GM12878 (cell line): ENCODE measurements at regions not wholly inside any gene's neighbourhood (a gene's known extent, or its start where the extent isn't known, plus 50 kb on each side); places are given as distances from the start of the nearest gene placed in this dataset.

Source experiments
- ATAC-seq: fragments of 200-7000 bp; cut with Tn5 transposase; 3 replicates; pipeline ENCODE4 v1.9.1; 2020; ENCODE audit warnings: mild to moderate bottlenecking, moderate library complexity
- BruUV-seq: library from RNA; stranded (reverse); fragments of 400-500 nt; replicated peaks from 2 replicates; lab custom pipeline; 2021; lab: Mats Ljungman, UMichigan
- CTCF ChIA-PET: fragments of 300-600 bp; sonication (Branson Sonifier 250); formaldehyde crosslinking; extraction: SDS; loops from one replicate; lab custom pipeline; 2021; ENCODE audit warnings: inconsistent platforms; lab: Yijun Ruan, JAX
- POLR2A ChIA-PET: fragments of 350-600 bp; formaldehyde crosslinking; extraction: SDS; loops from one replicate; lab custom pipeline; 2021; ENCODE audit warnings: inconsistent platforms; lab: Charles Lee
- RAD21 ChIA-PET: fragments of 300-600 bp; sonication (Branson Sonifier 250); formaldehyde crosslinking; loops from one replicate; lab custom pipeline; 2023; ENCODE audit warnings: antibody characterized with exemption; ENCODE audit not compliant: unreplicated experiment; lab: Charles Lee
- SMC1A ChIA-PET: fragments of 300-600 bp; sonication (Branson Sonifier 250); formaldehyde crosslinking; loops from one replicate; lab custom pipeline; 2023; ENCODE audit not compliant: unreplicated experiment, uncharacterized antibody; lab: Charles Lee
- DNase-seq: peaks from one replicate; pipeline ENCODE4 v3.0.0-alpha.2; 2011; ENCODE audit warnings: low read depth, low spot score
- FAIRE-seq: peaks from 3 replicates; lab custom pipeline; 2011; peaks lifted over from hg19 to GRCh38; lab: Jason Lieb, UNC
- H2AFZ ChIP-seq: 2 replicates; pipeline ENCODE4 v1.6.0; 2011; ENCODE audit warnings: low read depth, low read length, control low read depth; ENCODE audit not compliant: control insufficient read depth
- H3K27ac ChIP-seq: 2 replicates; pipeline ENCODE4 v1.5.1; 2011; ENCODE audit warnings: control low read depth; ENCODE audit not compliant: control insufficient read depth, insufficient read depth
- H3K27me3 ChIP-seq, 2 experiments: replicated peaks in 1 of 2; 2 replicates each; pipeline versions ENCODE4 v1.6.0 to v1.6.1; 2011; ENCODE audit warnings: low read length in 1 of 2; ENCODE audit not compliant: control insufficient read depth in 2 of 2, insufficient read depth in 2 of 2
- H3K36me3 ChIP-seq, 2 experiments: 2 replicates each; pipeline ENCODE4 v1.5.1; 2011; ENCODE audit warnings: low read length in 1 of 2; ENCODE audit not compliant: control insufficient read depth in 2 of 2, insufficient read depth in 2 of 2
- H3K4me1 ChIP-seq: 2 replicates; pipeline ENCODE4 v1.6.1; 2011; ENCODE audit warnings: mild to moderate bottlenecking, low read length, moderate library complexity, mixed read lengths; ENCODE audit not compliant: control insufficient read depth, insufficient read depth
- H3K4me2 ChIP-seq: 2 replicates; pipeline ENCODE4 v1.6.0; 2011; ENCODE audit warnings: control low read depth; ENCODE audit not compliant: control insufficient read depth, insufficient read depth
- H3K4me3 ChIP-seq: fragments of 200-600 bp; sonication (generic); 2 replicates; pipeline ENCODE4 v1.5.1; 2016
- H3K79me2 ChIP-seq: 2 replicates; pipeline ENCODE4 v1.6.0; 2011; ENCODE audit warnings: low read length; ENCODE audit not compliant: control insufficient read depth, insufficient read depth
- H3K9ac ChIP-seq: 2 replicates; pipeline ENCODE4 v1.8.0; 2011; ENCODE audit warnings: low read length, control low read depth, mixed read lengths; ENCODE audit not compliant: control insufficient read depth, insufficient read depth
- H3K9me3 ChIP-seq: replicated peaks from 3 replicates; pipeline ENCODE4 v1.5.1; 2011; ENCODE audit warnings: mild to moderate bottlenecking, low read length; ENCODE audit not compliant: control insufficient read depth, insufficient read depth
- H4K20me1 ChIP-seq: 2 replicates; pipeline ENCODE4 v1.6.0; 2011; ENCODE audit not compliant: control insufficient read depth, insufficient read depth
- GABPA ChIP-seq: IDR thresholded peaks from 2 replicates; pipeline ENCODE4 v1.6.1; 2014; ENCODE audit warnings: antibody characterized with exemption, low read depth, mild to moderate bottlenecking, inconsistent platforms
- MAX ChIP-seq: IDR thresholded peaks from 2 replicates; pipeline ENCODE4 v1.6.1; 2012; ENCODE audit warnings: low read depth, low read length, improper control_type of control experiment
- MEF2B ChIP-seq: fragments of 450-650 bp; IDR thresholded peaks from 2 replicates; pipeline ENCODE4 v1.6.1; 2018; ENCODE audit warnings: mild to moderate bottlenecking, moderate library complexity; ENCODE audit not compliant: partially characterized antibody, poor library complexity, severe bottlenecking
- NKRF ChIP-seq: fragments of 450-650 bp; conservative IDR thresholded peaks from 2 replicates; pipeline ENCODE4 v1.6.1; 2017; ENCODE audit warnings: mild to moderate bottlenecking, moderate library complexity
- STAT3 ChIP-seq: IDR thresholded peaks from 2 replicates; pipeline ENCODE4 v1.6.1; 2011; ENCODE audit warnings: low read depth, low read length, improper control_type of control experiment
- TCF12 ChIP-seq: IDR thresholded peaks from 2 replicates; pipeline ENCODE4 v1.6.1; 2011; ENCODE audit warnings: low read depth, mild to moderate bottlenecking, low read length
- ZBED1 ChIP-seq: IDR thresholded peaks from 2 replicates; pipeline ENCODE4 v1.6.1; 2016; ENCODE audit warnings: borderline replicate concordance
- WGBS: methylation state at CpG from one replicate; pipeline ENCODE4 v1.1.6; 2016; ENCODE audit warnings: low lambda C conversion rate; ENCODE audit not compliant: insufficient replicate concordance, insufficient coverage; ENCODE audit errors: missing lambda C conversion rate; 5-methylcytosine and 5-hydroxymethylcytosine counted together
- in situ Hi-C: fragments of 300-500 bp; cut with MboI; formaldehyde crosslinking; loops from 9 replicates; pipeline ENCODE4 v1.14.3; 2018; ENCODE audit warnings: mixed read lengths
- intact Hi-C: fragments of 100-400 bp; cut with micrococcal nuclease; formaldehyde crosslinking; loops from one replicate; pipeline ENCODE4 v1.14.2; 2022; ENCODE audit not compliant: unreplicated experiment

GRCh38 chr1:118484893-118485292 lies 299.9 kb upstream of the SPAG17 start:
- ChIA-PET RAD21 (no interaction called here), POLR2A (no interaction called here), CTCF (no interaction called here)
- DNase-seq (no peak), FAIRE-seq (no peak)
- H3K27me3 ChIP-seq: no peaks in the 10 kb centered on the region
- no peaks in the 10 kb centered on the region for H3K79me2 ChIP-seq
- no peaks in the 10 kb centered on the region for H3K36me3 ChIP-seq
- no peaks in the 10 kb centered on the region for H3K4me1 ChIP-seq
- no peak overlapping the region for H3K27ac ChIP-seq
- H3K9ac ChIP-seq: no peak overlapping the region
- H4K20me1 ChIP-seq: no peaks in the 10 kb centered on the region
- no peak overlapping the region for H2AFZ ChIP-seq
- intact Hi-C loops: no loop called here
- BruUV-seq: no TSS peak
- H3K9me3 ChIP-seq: no peaks in the 10 kb centered on the region
- no peak for TF ChIP-seq MAX
- TF ChIP-seq STAT3: no peak
- TF ChIP-seq MEF2B: no peak
- TF ChIP-seq TCF12: no peak
- no peak for TF ChIP-seq GABPA
- TF ChIP-seq NKRF: no peak
- TF ChIP-seq ZBED1: no peak
- TF ChIP-seq, all 136 proteins: peak for 0
- SMC1A ChIA-PET: no interaction called here
- no peak overlapping the region for H3K4me2 ChIP-seq
- in situ Hi-C loops: no loop called here
- H3K4me3 ChIP-seq: no peak overlapping the region
- 0% methylated on average over 1 of the region's 1 CpG for WGBS
- ATAC-seq: no peak
